ENCODE measurements at regions not wholly inside any gene's neighbourhood (a gene's known extent, or its start where the extent isn't known, plus 50 kb on each side); places are given as distances from the start of the nearest gene placed in this dataset.

GRCh38 chr22:27298742-27299141 is 502.8 kb downstream of the MN1 start:
- Histone ChIP-seq H3K4me3 (peak overlapping the region; percentile 47), H3K27ac (replicated peaks) (peak overlapping the region; percentile 54)

GRCh38 chr22:27299181-27300085 is 502.1 kb downstream of the MN1 start:
- H3K4me3 ChIP-seq: peak overlapping the region; percentile 47
- no peaks in the 10 kb centered on the region for H3K36me3 ChIP-seq
- H3K27ac ChIP-seq (replicated peaks): peak overlapping the region; percentile 54
- peaks cover 12% of the 10 kb centered on the region for H3K4me1 ChIP-seq
- intact Hi-C loops (cut with micrococcal nuclease): no loop called here
- H3K9me3 ChIP-seq (replicated peaks): no peaks in the 10 kb centered on the region
- no peak for DNase-seq
- H3K27me3 ChIP-seq (ENCODE audit: low read depth): peaks cover 94% of the 10 kb centered on the region
- no peak for TF ChIP-seq CTCF (IDR thresholded peaks at IDR 0.05; ENCODE audit: borderline replicate concordance)

More at GRCh38 chr22:27298742-27299141, 502.8 kb downstream of the MN1 start:
- Histone ChIP-seq H3K9me3 (replicated peaks) (no peaks in the 10 kb centered on the region), H3K36me3 (no peaks in the 10 kb centered on the region), H3K4me1 (peaks cover 12% of the 10 kb centered on the region), H3K27me3 (ENCODE audit: low read depth) (peaks cover 91% of the 10 kb centered on the region)
- no peak for DNase-seq
- no peak for TF ChIP-seq CTCF (IDR thresholded peaks at IDR 0.05; ENCODE audit: borderline replicate concordance)
- intact Hi-C loops (cut with micrococcal nuclease): no loop called here

GRCh38 chr22:27300536-27301285 is 500.8 kb downstream of the MN1 start:
- intact Hi-C loops (cut with micrococcal nuclease): no loop called here
- H3K27ac ChIP-seq (replicated peaks): no peak overlapping the region
- TF ChIP-seq CTCF (IDR thresholded peaks at IDR 0.05; ENCODE audit: borderline replicate concordance): no peak
- H3K4me1 ChIP-seq: peaks cover 12% of the 10 kb centered on the region
- no peak for DNase-seq
- peaks cover 89% of the 10 kb centered on the region for H3K27me3 ChIP-seq (ENCODE audit: low read depth)
- no peaks in the 10 kb centered on the region for H3K9me3 ChIP-seq (replicated peaks)
- H3K4me3 ChIP-seq: no peak overlapping the region
- no peaks in the 10 kb centered on the region for H3K36me3 ChIP-seq

DNA sequence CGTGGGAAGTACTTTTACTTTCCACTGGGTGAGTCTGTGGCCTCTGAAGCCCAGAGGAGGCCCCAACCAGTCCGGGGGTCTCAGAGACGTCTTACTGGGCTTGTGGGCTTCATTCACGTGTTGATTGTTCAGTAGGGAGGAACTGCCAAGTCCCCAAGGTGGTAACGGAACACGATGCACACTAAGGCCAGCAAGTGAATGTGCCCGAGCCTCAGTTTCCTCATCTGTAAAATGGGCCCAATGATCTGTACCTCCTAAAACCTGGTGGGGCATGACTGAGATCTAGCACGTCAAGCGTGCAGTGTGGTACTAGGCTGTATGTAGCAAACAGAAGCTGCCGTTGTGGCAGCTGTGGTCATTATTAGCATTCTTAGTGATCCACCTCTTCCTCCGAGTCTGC is 499.1 kb downstream of the MN1 start:
- no peak for DNase-seq
- Histone ChIP-seq H3K4me3 (no peak overlapping the region), H3K9me3 (replicated peaks) (no peaks in the 10 kb centered on the region), H3K4me1 (peaks cover 12% of the 10 kb centered on the region), H3K27ac (replicated peaks) (no peak overlapping the region), H3K36me3 (no peaks in the 10 kb centered on the region), H3K27me3 (ENCODE audit: low read depth) (peaks cover 74% of the 10 kb centered on the region)
- intact Hi-C loops (cut with micrococcal nuclease): no loop called here
- no peak for TF ChIP-seq CTCF (IDR thresholded peaks at IDR 0.05; ENCODE audit: borderline replicate concordance)

GRCh38 chr22:27303718-27304117 is 497.8 kb downstream of the MN1 start:
- H3K27ac ChIP-seq (replicated peaks): no peak overlapping the region
- intact Hi-C loops (cut with micrococcal nuclease): no loop called here
- no peak for DNase-seq
- H3K27me3 ChIP-seq (ENCODE audit: low read depth): peaks cover 69% of the 10 kb centered on the region
- no peak overlapping the region for H3K4me3 ChIP-seq
- TF ChIP-seq CTCF (IDR thresholded peaks at IDR 0.05; ENCODE audit: borderline replicate concordance): no peak
- H3K36me3 ChIP-seq: no peaks in the 10 kb centered on the region
- peaks cover 7% of the 10 kb centered on the region for H3K9me3 ChIP-seq (replicated peaks)
- H3K4me1 ChIP-seq: peaks cover 11% of the 10 kb centered on the region

All from left ventricle myocardium inferior (tissue), 1 donor.